ENCODE measurements at regions not wholly inside any gene's neighbourhood (a gene's known extent, or its start where the extent isn't known, plus 50 kb on each side); places are given as distances from the start of the nearest gene placed in this dataset.

DNA sequence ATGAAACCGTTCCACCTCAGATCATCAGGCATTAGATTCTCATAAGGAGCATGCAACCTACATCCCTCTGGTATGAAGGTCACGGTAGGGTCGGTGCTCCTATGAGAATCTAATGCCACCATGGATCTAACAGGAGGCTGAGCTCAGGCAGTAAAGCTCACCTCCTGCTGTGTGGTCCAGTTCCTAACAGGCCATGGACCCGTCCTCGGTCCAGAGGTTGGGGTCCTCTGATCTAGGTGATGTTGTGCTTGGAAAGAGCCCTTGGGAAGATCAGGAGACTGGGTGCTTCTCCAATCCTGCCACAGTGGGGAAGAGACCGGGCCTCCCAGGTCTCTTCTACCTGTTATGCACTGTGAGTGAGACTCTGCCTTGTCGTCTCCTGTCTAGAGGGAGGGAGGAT lies 104.6 kb downstream of the ACKR3 start:
- no peak for DNase-seq

DNA sequence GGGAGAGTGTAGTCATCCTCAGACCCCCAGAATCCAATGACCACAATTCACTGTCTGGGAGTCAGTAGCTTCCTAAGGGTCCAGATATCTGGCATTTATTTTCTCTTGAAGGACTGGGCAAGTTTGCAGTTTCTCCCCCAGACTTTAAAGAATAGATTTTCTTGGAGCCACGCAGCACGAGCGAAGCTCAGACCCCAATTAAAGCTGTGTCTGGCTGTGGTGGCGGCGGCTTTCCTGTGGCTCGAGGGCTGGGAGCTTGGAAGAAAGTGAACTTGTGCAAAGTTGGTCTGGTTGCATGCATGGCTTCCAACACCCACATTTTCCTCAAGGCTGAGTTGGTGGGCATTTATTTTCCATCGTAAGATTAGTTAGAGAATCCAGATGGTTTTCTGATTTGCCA lies 105.0 kb downstream of the ACKR3 start:
- no peak for DNase-seq

DNA sequence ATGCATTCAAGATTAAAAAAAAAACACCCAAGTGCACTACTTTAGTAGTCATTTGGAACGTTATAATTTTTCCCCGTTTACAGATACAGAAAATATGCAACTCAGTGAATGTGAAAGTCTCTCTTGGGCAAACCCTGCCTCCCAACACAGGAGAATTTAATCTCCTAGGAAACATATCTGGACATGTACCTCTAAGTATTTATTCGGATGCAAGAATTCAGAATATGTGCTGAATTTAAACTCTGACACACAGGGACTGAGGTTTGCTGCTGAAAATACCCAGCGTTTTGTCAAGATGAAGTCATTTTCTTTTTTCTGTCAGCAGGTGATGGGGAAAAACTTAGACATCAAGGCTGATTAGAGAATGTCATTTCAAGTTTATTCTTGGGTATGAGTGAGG lies 105.4 kb downstream of the ACKR3 start:
- no peak for DNase-seq

DNA sequence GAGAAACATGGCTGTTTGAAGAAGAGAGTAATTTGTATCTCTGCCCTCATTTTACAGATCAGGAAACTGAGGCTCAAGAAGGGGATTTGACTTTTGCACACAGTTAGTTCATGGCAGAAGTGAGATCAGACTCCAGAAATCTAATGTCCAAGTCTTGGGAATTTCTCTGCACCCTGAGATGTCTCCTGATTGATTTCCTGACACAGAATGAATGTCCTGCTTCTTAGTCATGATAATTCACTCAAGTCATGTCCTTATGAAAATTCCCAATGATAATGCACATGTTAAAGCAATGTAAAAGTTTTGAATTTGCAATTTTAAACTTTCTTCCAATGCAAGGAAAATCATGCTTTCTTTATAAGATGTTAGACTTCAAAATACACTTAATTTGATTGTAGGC lies 105.9 kb downstream of the ACKR3 start:
- no peak for DNase-seq

- DNase-seq, result no peak
Observed at GRCh38 chr2:236676136-236676873, 106.7 kb downstream of the ACKR3 start.

- DNase-seq, result no peak
Observed at GRCh38 chr2:236677368-236677767, 107.7 kb downstream of the ACKR3 start.

GRCh38 chr2:236678307-236678975 lies 108.8 kb downstream of the ACKR3 start:
- no peak for DNase-seq

GRCh38 chr2:236679884-236680860 lies 110.5 kb downstream of the ACKR3 start:
- DNase-seq, result no peak

- no peak for DNase-seq
Observed at GRCh38 chr2:236682651-236683422, 113.2 kb downstream of the ACKR3 start.

DNA sequence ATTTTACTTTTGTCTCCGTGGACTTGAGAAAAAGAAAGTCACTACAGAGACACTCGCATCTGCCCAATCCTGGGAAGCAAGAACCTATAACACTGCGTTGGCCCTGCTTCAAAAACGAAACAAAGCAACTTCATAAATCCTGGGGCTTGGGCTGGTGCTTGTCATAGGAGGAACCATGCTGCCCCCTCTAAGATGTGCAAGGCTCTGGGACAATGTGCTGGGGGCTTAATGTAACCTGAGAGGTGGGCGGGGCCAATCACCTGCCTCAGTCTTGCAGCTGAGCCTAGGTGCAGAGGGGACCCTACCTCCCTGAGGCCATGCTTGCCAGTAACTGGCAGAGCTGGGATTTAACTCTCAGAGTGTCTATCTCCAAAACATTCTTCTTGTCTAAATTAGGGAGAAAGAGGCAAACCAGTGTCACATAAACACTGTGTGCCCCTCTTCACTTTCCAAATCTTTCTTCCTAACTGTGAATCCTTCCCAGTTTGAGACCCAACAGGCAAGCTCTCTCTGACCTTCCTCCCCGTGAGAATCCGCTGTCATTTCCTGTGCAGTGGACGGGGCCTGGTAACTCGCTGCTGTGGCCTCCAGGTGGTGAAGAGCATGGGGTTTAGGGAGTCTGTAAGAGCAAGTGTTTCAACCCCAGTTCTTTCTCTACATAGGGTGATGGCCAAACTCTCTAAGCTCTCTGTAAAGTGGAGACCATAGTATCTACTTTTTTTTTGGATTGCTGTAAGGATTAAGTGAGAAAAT lies 115.1 kb downstream of the ACKR3 start:
- DNase-seq, result no peak

GRCh38 chr2:236685361-236685760 lies 115.7 kb downstream of the ACKR3 start:
- no peak for DNase-seq

DNA sequence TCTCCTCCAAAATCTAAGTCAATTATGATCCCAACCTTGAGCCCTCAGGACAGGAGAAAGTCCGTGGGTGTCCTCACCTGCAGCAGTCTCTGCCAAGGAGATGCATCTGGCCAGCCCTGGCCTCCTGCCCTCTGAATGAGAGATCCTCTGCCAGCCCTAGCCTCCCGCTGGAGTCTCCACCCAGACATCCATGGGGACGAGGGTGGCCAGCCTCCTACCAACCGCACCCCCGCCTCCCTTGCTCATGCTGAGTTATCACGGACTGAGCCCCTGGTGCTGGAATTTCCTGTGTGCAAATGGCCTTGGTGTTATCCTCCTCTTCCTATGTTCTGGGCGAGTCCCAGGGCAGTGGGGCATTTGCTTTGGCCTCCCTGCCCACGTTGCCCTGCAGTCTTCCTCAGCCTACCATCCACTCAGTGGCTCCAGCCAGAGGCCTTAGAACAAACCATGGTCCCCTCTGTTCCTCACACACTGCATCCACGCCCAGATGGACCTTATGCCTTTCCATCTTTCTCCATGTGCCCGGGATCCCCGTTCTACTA lies 116.4 kb downstream of the ACKR3 start:
- no peak for DNase-seq

DNA sequence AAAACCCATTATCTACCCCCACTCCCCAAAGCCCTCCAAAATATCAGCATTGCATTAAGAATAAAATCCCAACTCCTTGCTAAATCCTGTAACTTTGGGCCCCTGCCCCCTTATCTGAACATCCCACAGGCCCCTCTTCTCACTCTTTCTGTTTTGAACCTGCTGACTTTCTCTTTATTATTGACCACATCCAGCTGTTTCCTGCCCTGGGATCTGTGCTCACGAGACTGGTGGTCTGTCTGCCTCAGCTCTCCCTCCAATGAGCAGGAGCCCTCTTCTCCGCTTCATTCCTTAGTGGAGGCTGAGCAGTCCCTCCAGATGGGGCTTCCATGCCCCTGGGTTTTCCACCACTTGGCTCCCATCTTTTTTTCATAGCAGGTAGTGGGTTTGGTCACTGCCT lies 116.9 kb downstream of the ACKR3 start:
- DNase-seq, result no peak

- no peak for DNase-seq
Observed at GRCh38 chr2:236687296-236687965, 117.8 kb downstream of the ACKR3 start.

DNA sequence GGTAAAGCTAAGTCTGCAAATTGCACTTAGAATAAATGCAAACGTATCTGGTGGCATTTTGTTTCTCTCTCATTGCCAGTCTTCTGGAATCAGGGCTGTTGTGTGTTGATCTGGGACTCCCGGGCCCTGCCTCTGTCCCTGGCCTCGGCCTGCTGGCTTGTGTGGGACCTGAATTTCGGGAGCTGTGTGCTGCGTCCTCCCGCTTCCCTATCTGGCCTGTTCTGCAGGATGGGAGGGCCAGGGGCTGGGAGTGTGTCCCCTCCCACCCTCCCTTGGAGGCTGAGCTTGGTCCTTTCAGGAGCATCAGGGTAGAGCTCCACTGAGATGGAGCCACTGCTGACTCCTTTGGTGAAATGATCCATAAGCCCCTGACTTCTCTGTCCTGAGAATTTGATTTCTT lies 118.5 kb downstream of the ACKR3 start:
- DNase-seq, result no peak

DNA sequence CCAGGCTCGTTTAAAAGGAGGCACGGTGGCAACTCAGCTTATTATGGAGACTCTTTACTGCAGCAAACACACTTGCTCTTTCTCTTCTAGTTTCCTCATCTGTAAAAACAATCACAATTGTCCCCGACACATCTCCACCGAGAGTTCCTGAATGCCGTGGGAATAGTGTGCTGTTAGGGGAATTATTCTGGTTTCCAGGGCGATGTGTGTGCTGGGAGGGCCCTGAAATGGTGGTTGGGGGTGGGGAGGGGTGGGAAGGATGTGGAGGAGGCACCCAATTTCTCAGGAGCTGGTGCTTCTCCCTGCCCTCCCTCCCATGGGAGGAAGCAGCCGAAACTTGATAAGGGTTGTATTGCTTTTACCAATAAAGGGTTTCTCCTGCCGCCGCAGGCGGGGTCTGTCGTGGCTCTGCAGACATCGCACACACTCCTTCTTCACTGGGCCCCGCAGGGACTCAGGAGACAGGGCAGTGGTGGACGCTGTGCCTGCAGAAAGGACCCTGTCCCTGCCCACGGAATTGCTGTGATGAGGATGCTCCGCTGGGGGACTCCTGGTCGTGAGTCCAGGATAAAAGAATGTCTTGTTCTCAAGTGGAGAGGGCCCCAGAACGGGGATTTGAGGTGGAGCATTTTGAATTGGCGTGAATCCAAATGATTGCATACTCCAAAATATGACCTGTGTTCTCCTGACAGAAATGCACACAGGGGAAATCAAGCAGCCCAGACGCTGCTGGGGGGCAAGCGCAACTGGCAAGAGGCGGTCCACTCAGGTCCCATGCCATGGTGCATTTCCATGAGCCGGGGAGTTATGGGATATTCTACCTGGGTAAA lies 119.2 kb downstream of the ACKR3 start:
- DNase-seq, result no peak

GRCh38 chr2:236689393-236689700 lies 119.7 kb downstream of the ACKR3 start:
- DNase-seq, result no peak

DNA sequence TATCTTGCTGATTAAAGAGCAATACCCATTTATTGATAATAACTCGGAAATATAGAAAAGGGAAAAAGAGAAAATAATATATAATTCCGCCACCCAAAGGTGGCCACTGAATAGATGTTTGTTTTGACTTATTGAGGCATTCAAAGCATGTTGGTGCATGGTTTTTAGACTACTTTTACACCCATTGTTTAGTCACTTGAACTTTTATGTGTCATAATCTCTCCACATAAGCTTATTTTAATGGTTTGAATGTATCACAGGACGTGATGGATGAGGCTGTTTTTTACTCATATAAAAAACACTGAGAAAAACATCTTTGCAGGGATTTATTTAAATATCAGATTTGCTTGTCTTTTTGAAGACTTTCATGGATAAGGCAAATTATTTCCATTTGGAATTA lies 120.4 kb downstream of the ACKR3 start:
- DNase-seq, result no peak

DNA sequence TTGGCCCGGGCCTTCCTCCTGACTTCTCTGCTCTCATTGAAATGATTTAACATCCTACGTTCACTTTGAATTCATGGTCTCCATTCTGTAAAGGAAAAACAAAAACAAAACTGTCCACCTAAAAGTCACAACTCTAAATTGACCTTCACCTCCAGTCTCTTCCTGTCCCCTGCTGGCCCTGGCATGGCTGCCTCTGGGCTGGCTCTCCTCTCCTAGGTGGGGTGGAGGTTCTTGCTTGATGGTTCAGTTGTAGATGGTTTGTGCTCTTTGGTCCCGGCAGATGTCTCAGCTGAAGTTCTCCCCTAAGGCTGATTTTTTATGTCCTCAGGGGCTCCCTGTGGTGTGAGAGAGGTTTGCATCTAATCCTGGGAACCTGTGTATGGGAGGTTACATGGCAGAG lies 121.1 kb downstream of the ACKR3 start:
- no peak for DNase-seq

- DNase-seq, result no peak
Observed at GRCh38 chr2:236691799-236692167, 122.2 kb downstream of the ACKR3 start.
